KMS-11 (cell line): ENCODE measurements at regions not wholly inside any gene's neighbourhood (a gene's known extent, or its start where the extent isn't known, plus 50 kb on each side); places are given as distances from the start of the nearest gene placed in this dataset.

Source experiments
- H2AFZ ChIP-seq: fragments of 200-600 bp; sonication (generic); 2 replicates; pipeline ENCODE4 v1.6.1; 2016; ENCODE audit warnings: antibody characterized with exemption, mixed run types, low read depth
- H3K27ac ChIP-seq: fragments of 200-600 bp; sonication (generic); 2 replicates; pipeline ENCODE4 v1.6.1; 2016; ENCODE audit warnings: mild to moderate bottlenecking, mixed run types
- H3K27me3 ChIP-seq: fragments of 200-600 bp; sonication (generic); 2 replicates; pipeline ENCODE4 v1.6.1; 2017; ENCODE audit warnings: mild to moderate bottlenecking, low read depth, mixed run types, moderate library complexity; ENCODE audit not compliant: insufficient read depth
- H3K36me3 ChIP-seq: fragments of 200-600 bp; sonication (generic); 2 replicates; pipeline ENCODE4 v1.6.1; 2017; ENCODE audit warnings: mild to moderate bottlenecking, mixed run types; ENCODE audit not compliant: insufficient read depth
- H3K4me1 ChIP-seq: fragments of 200-600 bp; sonication (generic); 2 replicates; pipeline ENCODE4 v1.6.1; 2016; ENCODE audit warnings: mild to moderate bottlenecking, low read depth, mixed run types; ENCODE audit not compliant: poor library complexity, severe bottlenecking
- H3K4me2 ChIP-seq: fragments of 200-600 bp; sonication (generic); 2 replicates; pipeline ENCODE4 v1.7.0; 2016; ENCODE audit warnings: mild to moderate bottlenecking, mixed run types
- H3K4me3 ChIP-seq: fragments of 200-600 bp; sonication (generic); IDR thresholded peaks from 2 replicates; pipeline ENCODE4 v1.6.1; 2017; ENCODE audit warnings: low read depth, low read length, mixed read lengths; ENCODE audit not compliant: insufficient read depth
- H3K79me2 ChIP-seq: fragments of 200-600 bp; sonication (generic); 2 replicates; pipeline ENCODE4 v1.6.1; 2016; ENCODE audit warnings: low read depth, mixed run types; ENCODE audit not compliant: insufficient read depth
- H3K9ac ChIP-seq: fragments of 200-600 bp; sonication (generic); 2 replicates; pipeline ENCODE4 v1.6.1; 2016; ENCODE audit warnings: mild to moderate bottlenecking, mixed run types
- H4K20me1 ChIP-seq: fragments of 200-600 bp; sonication (generic); 2 replicates; pipeline ENCODE4 v1.6.1; 2016; ENCODE audit warnings: mild to moderate bottlenecking, mixed run types; ENCODE audit not compliant: insufficient read depth
- TF ChIP-seq, protein P1 (sequence below): fragments of 200-600 bp; sonication (generic); conservative IDR thresholded peaks from 2 replicates; pipeline ENCODE4 v1.6.1; 2017; ENCODE audit warnings: low read depth, mild to moderate bottlenecking, antibody characterized with exemption, low read length, moderate library complexity, mixed read lengths

GRCh38 chr1:4986306-4986705, 331.9 kb downstream of the AJAP1 start:
- H3K27me3 ChIP-seq: peaks cover 6% of the 10 kb centered on the region; the same call in 1 of the 2 replicates

GRCh38 chr1:4984841-4985240, 330.4 kb downstream of the AJAP1 start:
- H2AFZ ChIP-seq: no peak overlapping the region
- no peak overlapping the region for H3K9ac ChIP-seq
- H3K79me2 ChIP-seq: no peaks in the 10 kb centered on the region
- no peaks in the 10 kb centered on the region for H3K4me1 ChIP-seq
- TF ChIP-seq, protein P1, sequence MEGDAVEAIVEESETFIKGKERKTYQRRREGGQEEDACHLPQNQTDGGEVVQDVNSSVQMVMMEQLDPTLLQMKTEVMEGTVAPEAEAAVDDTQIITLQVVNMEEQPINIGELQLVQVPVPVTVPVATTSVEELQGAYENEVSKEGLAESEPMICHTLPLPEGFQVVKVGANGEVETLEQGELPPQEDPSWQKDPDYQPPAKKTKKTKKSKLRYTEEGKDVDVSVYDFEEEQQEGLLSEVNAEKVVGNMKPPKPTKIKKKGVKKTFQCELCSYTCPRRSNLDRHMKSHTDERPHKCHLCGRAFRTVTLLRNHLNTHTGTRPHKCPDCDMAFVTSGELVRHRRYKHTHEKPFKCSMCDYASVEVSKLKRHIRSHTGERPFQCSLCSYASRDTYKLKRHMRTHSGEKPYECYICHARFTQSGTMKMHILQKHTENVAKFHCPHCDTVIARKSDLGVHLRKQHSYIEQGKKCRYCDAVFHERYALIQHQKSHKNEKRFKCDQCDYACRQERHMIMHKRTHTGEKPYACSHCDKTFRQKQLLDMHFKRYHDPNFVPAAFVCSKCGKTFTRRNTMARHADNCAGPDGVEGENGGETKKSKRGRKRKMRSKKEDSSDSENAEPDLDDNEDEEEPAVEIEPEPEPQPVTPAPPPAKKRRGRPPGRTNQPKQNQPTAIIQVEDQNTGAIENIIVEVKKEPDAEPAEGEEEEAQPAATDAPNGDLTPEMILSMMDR: no peak
- no peak overlapping the region for H3K4me2 ChIP-seq
- no peaks in the 10 kb centered on the region for H3K36me3 ChIP-seq
- H3K27ac ChIP-seq: no peak overlapping the region
- H4K20me1 ChIP-seq: no peaks in the 10 kb centered on the region
- H3K27me3 ChIP-seq: peaks cover 6% of the 10 kb centered on the region; the same call in 1 of the 2 replicates
- H3K4me3 ChIP-seq: no peak overlapping the region

More at GRCh38 chr1:4986306-4986705, 331.9 kb downstream of the AJAP1 start:
- H3K4me1 ChIP-seq: no peaks in the 10 kb centered on the region
- TF ChIP-seq, protein P1: no peak
- no peak overlapping the region for H3K4me3 ChIP-seq
- no peak overlapping the region for H3K9ac ChIP-seq
- H3K4me2 ChIP-seq: no peak overlapping the region
- no peak overlapping the region for H2AFZ ChIP-seq
- H4K20me1 ChIP-seq: no peaks in the 10 kb centered on the region
- H3K79me2 ChIP-seq: no peaks in the 10 kb centered on the region
- H3K27ac ChIP-seq: no peak overlapping the region
- no peaks in the 10 kb centered on the region for H3K36me3 ChIP-seq

- Histone ChIP-seq H3K36me3 (no peaks in the 10 kb centered on the region), H3K79me2 (no peaks in the 10 kb centered on the region), H3K4me2 (no peak overlapping the region), H3K27me3 (peaks cover 2% of the 10 kb centered on the region; the same call in 1 of the 2 replicates), H3K27ac (no peak overlapping the region), H3K4me1 (no peaks in the 10 kb centered on the region), H3K9ac (no peak overlapping the region), H3K4me3 (no peak overlapping the region), H2AFZ (no peak overlapping the region), H4K20me1 (no peaks in the 10 kb centered on the region)
- TF ChIP-seq, protein P1: no peak
These were observed 325.8 kb downstream of the AJAP1 start for GRCh38 chr1:4980211-4980610.

- no peaks in the 10 kb centered on the region for H3K36me3 ChIP-seq
- no peak overlapping the region for H3K4me2 ChIP-seq
- peaks cover 7% of the 10 kb centered on the region; the same call in 1 of the 2 replicates for H3K27me3 ChIP-seq
- no peak overlapping the region for H2AFZ ChIP-seq
- TF ChIP-seq, protein P1: no peak
- no peaks in the 10 kb centered on the region for H3K4me1 ChIP-seq
- no peak overlapping the region for H3K27ac ChIP-seq
- no peaks in the 10 kb centered on the region for H4K20me1 ChIP-seq
- no peak overlapping the region for H3K9ac ChIP-seq
- H3K79me2 ChIP-seq: no peaks in the 10 kb centered on the region
- H3K4me3 ChIP-seq: no peak overlapping the region
These were observed 324.4 kb downstream of the AJAP1 start for GRCh38 chr1:4978660-4979390.
